K562 (cell line): ENCODE measurements at regions not wholly inside any gene's neighbourhood (a gene's known extent, or its start where the extent isn't known, plus 50 kb on each side); places are given as distances from the start of the nearest gene placed in this dataset.

Experiments used
- ATAC-seq: fragments of 200-7000 bp; cut with Tn5 transposase; 3 replicates; pipeline ENCODE4 v1.9.1; 2020; ENCODE audit warnings: moderate library complexity
- BruUV-seq: library from RNA; stranded (reverse); fragments of 400-500 nt; replicated peaks from 2 replicates; lab custom pipeline; 2021; lab: Mats Ljungman, UMichigan
- CTCF ChIA-PET: fragments of 300-600 bp; formaldehyde crosslinking; extraction: SDS; loops from one replicate; lab custom pipeline; 2021; ENCODE audit warnings: low intra/inter-chr PET ratio; lab: Yijun Ruan, JAX
- POLR2A ChIA-PET: fragments of 300-600, 350-650 bp; sonication (Branson Sonifier 250); formaldehyde crosslinking; extraction: SDS; loops from one replicate; lab custom pipeline; 2021; ENCODE audit warnings: antibody characterized with exemption, inconsistent platforms; lab: Yijun Ruan, JAX
- DNase-seq, 4 experiments: peaks; one replicate each; pipeline versions ENCODE4 v3.0.0 to v3.0.0-alpha.2; 2011 to 2018; ENCODE audit warnings: low spot score in 3 of 4, mixed read lengths in 3 of 4; ENCODE audit errors: extremely low read depth in 1 of 4
- FAIRE-seq: peaks from 2 replicates; lab custom pipeline; 2011; peaks lifted over from hg19 to GRCh38; lab: Jason Lieb, UNC
- H2AFZ ChIP-seq: 2 replicates; pipeline ENCODE4 v1.6.0; 2011; ENCODE audit warnings: low read depth, low read length, control low read depth, inconsistent platforms
- H3K27ac ChIP-seq: fragments of 200-600 bp; 3 replicates; pipeline ENCODE4 v1.8.0; 2011; ENCODE audit warnings: low read depth, mild to moderate bottlenecking, control low read depth, inconsistent platforms, low read length, moderate library complexity, mixed read lengths; ENCODE audit errors: extremely low read depth
- H3K27me3 ChIP-seq, 2 experiments: fragments of 300-600 bp in 1 of 2; 2 replicates in 1 of 2; 3 replicates in 1 of 2; pipeline versions ENCODE4 v1.6.0 to v1.8.0; 2011; ENCODE audit warnings: inconsistent platforms in 2 of 2, low read length in 2 of 2, mild to moderate bottlenecking in 1 of 2, mixed read lengths in 1 of 2, moderate library complexity in 1 of 2; ENCODE audit not compliant: control insufficient read depth in 2 of 2, insufficient read depth in 2 of 2
- H3K36me3 ChIP-seq: fragments of 300-600 bp; 3 replicates; pipeline ENCODE4 v1.8.0; 2011; ENCODE audit warnings: mild to moderate bottlenecking, low read length, inconsistent platforms; ENCODE audit not compliant: control insufficient read depth, insufficient read depth
- H3K4me1 ChIP-seq, 2 experiments: fragments of 200-600 bp in 1 of 2; replicated peaks in 1 of 2; 2 replicates in 1 of 2; 3 replicates in 1 of 2; pipeline versions ENCODE4 v1.5.1 to v1.8.0; 2011; ENCODE audit warnings: inconsistent platforms in 2 of 2, low read length in 2 of 2, mild to moderate bottlenecking in 1 of 2, mixed read lengths in 1 of 2, moderate library complexity in 1 of 2; ENCODE audit not compliant: control insufficient read depth in 2 of 2, insufficient read depth in 2 of 2
- H3K4me2 ChIP-seq: 2 replicates; pipeline ENCODE4 v1.6.1; 2011; ENCODE audit warnings: low read length, control low read depth, inconsistent platforms, mixed read lengths; ENCODE audit not compliant: insufficient read depth
- H3K4me3 ChIP-seq: fragments of 200-600 bp; sonication (generic), shearing (Covaris generic); 2 replicates; pipeline ENCODE4 v1.5.1; 2016; ENCODE audit warnings: control low read depth, inconsistent platforms
- H3K79me2 ChIP-seq: fragments of 200-600 bp; 3 replicates; pipeline ENCODE4 v1.8.0; 2011; ENCODE audit warnings: low read length, inconsistent platforms; ENCODE audit not compliant: control insufficient read depth, insufficient read depth
- H3K9ac ChIP-seq, 2 experiments: 2 replicates each; pipeline versions ENCODE4 v1.6.0 to v1.6.1; 2011; ENCODE audit warnings: low read depth in 2 of 2, low read length in 2 of 2, control low read depth in 1 of 2, inconsistent platforms in 1 of 2, mild to moderate bottlenecking in 1 of 2, mixed read lengths in 1 of 2; ENCODE audit not compliant: insufficient read depth in 1 of 2
- H3K9me1 ChIP-seq: one replicate; pipeline ENCODE4 v1.6.0; 2011; ENCODE audit warnings: inconsistent platforms, mild to moderate bottlenecking, low read length, moderate library complexity; ENCODE audit not compliant: control insufficient read depth, insufficient read depth
- H3K9me3 ChIP-seq: replicated peaks from 2 replicates; pipeline ENCODE4 v1.5.1; 2011; ENCODE audit warnings: low read depth, low read length, inconsistent platforms; ENCODE audit not compliant: control insufficient read depth, insufficient read depth
- H4K20me1 ChIP-seq: replicated peaks from 2 replicates; pipeline ENCODE4 v1.6.1; 2011; ENCODE audit warnings: low read length, inconsistent platforms, mixed read lengths; ENCODE audit not compliant: control insufficient read depth, insufficient read depth
- ARID4B ChIP-seq: sonication (generic); formaldehyde crosslinking; IDR thresholded peaks from 2 replicates; pipeline ENCODE4 v1.8.0; 2022; ENCODE audit warnings: mild to moderate bottlenecking, missing genetic modification reagents
- BRD4 ChIP-seq: fragments of 200-600 bp; sonication (generic); IDR thresholded peaks from 2 replicates; pipeline ENCODE4 v1.6.1; 2017; ENCODE audit warnings: inconsistent platforms
- CHD1 ChIP-seq: fragments of 200-600 bp; sonication (generic); IDR thresholded peaks from one replicate; pipeline ENCODE4 v1.6.1; 2012; ENCODE audit warnings: mild to moderate bottlenecking, moderate library complexity, low read length, inconsistent platforms
- HEY1 ChIP-seq: fragments of 250-450 bp; sonication (Bioruptor Pico); IDR thresholded peaks from 2 replicates; pipeline ENCODE4 v1.5.0; 2020; ENCODE audit warnings: mild to moderate bottlenecking, moderate library complexity, borderline replicate concordance
- KDM5B ChIP-seq: fragments of 200-600 bp; sonication (generic); IDR thresholded peaks from 2 replicates; pipeline ENCODE4 v1.6.1; 2012; ENCODE audit warnings: low read depth, mild to moderate bottlenecking, moderate library complexity, low read length, control low read depth, inconsistent platforms; ENCODE audit not compliant: insufficient replicate concordance
- MCM2 ChIP-seq: fragments of 450-650 bp; IDR thresholded peaks from 2 replicates; pipeline ENCODE4 v1.6.1; 2017; ENCODE audit warnings: low read depth, mild to moderate bottlenecking
- MXD1 ChIP-seq: fragments of 250-450 bp; sonication (Bioruptor Pico); IDR thresholded peaks from 2 replicates; pipeline ENCODE4 v1.8.0; 2021; ENCODE audit warnings: borderline replicate concordance, mild to moderate bottlenecking, moderate library complexity; ENCODE audit not compliant: poor library complexity, severe bottlenecking
- MYNN ChIP-seq, 2 experiments: sonication (generic); formaldehyde crosslinking in 1 of 2; IDR thresholded peaks; 2 replicates each; pipeline versions ENCODE4 v1.5.0 to v1.6.1; 2016 to 2020; ENCODE audit warnings: antibody characterized with exemption in 1 of 2, missing genetic modification reagents in 1 of 2
- PHF8 ChIP-seq: fragments of 200-600 bp; sonication (generic); IDR thresholded peaks from 2 replicates; pipeline ENCODE4 v1.6.1; 2012; ENCODE audit warnings: mixed run types, mild to moderate bottlenecking, inconsistent platforms, low read length, moderate library complexity, borderline replicate concordance
- ZBTB34 ChIP-seq: fragments of 250-450 bp; sonication (Bioruptor Pico); IDR thresholded peaks from 2 replicates; pipeline ENCODE4 v1.8.0; 2021; ENCODE audit warnings: mild to moderate bottlenecking, moderate library complexity
- ZNF134 ChIP-seq: fragments of 250-450 bp; sonication (Bioruptor Pico); conservative IDR thresholded peaks from 2 replicates; pipeline ENCODE4 v1.4.0; 2020
- ZNF143 ChIP-seq: sonication (generic); formaldehyde crosslinking; IDR thresholded peaks from 2 replicates; pipeline ENCODE4 v1.9.0; 2022; ENCODE audit warnings: mild to moderate bottlenecking, missing genetic modification reagents
- ZNF316 ChIP-seq: fragments of 450-650 bp; IDR thresholded peaks from 2 replicates; pipeline ENCODE4 v1.6.1; 2016
- WGBS: fragments of 100-300 bp; shearing (Covaris generic); methylation state at CpG from one replicate; pipeline ENCODE4 v1.1.6; 2016; ENCODE audit warnings: low coverage, mixed read lengths; ENCODE audit not compliant: insufficient coverage; ENCODE audit errors: missing lambda C conversion rate; 5-methylcytosine and 5-hydroxymethylcytosine counted together
- in situ Hi-C: fragments of 300-500 bp; cut with MboI; formaldehyde crosslinking; loops from 4 replicates; pipeline ENCODE4 v1.15.0; 2018; ENCODE audit warnings: inconsistent platforms, mixed read lengths
- intact Hi-C: fragments of 100-400 bp; cut with micrococcal nuclease; formaldehyde crosslinking; loops from 2 replicates; pipeline ENCODE4 v1.14.2; 2022
- TF ChIP-seq, protein P1 (sequence below): fragments of 450-650 bp; formaldehyde crosslinking; IDR thresholded peaks from 2 replicates; pipeline ENCODE4 v1.4.0; 2022; ENCODE audit warnings: mild to moderate bottlenecking, moderate library complexity
- TF ChIP-seq, protein P2 (sequence below): fragments of 450-650 bp; formaldehyde crosslinking; IDR thresholded peaks from 2 replicates; pipeline ENCODE4 v1.4.0; 2020; ENCODE audit warnings: mild to moderate bottlenecking, mixed read lengths

DNA sequence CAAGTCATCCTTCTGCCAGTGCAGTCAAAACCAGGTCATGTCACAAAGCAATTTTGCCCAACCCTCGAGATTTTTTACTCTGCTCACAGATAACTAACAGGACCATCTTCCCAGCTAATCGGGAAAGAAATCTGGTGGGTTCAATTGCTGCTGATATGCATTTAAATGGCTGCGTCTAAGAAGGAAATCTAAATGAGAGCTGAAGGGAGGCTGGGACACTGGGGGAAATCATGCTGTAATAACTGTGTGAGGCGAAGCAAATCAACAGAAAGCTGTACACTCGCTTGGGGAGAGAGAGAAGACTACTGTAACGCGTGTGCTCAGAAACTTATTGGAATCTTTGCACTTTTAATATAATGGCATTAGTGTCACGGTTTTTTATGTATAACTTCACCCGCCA lies 535.0 kb downstream of the CDK5RAP2 start:
- intact Hi-C loops (no loop called here), in situ Hi-C loops (no loop called here)
- ATAC-seq (no peak), FAIRE-seq (no peak), DNase-seq (no peak)
- Histone ChIP-seq H3K79me2 (no peaks in the 10 kb centered on the region), H3K4me1 (no peaks in the 10 kb centered on the region), H3K9me3 (no peaks in the 10 kb centered on the region), H3K9ac (no peak overlapping the region), H3K36me3 (no peaks in the 10 kb centered on the region), H2AFZ (no peak overlapping the region), H4K20me1 (no peaks in the 10 kb centered on the region), H3K4me3 (no peak overlapping the region), H3K27ac (no peak overlapping the region), H3K9me1 (no peaks in the 10 kb centered on the region), H3K27me3 (no peaks in the 10 kb centered on the region), H3K4me2 (no peak overlapping the region)
- 0% methylated on average over 9 of the region's 9 CpGs for WGBS
- ChIA-PET CTCF (no interaction called here), POLR2A (no interaction called here)
- BruUV-seq: no TSS peak
- TF ChIP-seq ZNF143 (CRISPR knock-in tag) (no peak), HEY1 (no peak), ZNF316 (no peak), CHD1 (no peak), KDM5B (no peak), PHF8 (no peak), ZBTB34 (CRISPR knock-in tag) (no peak), MCM2 (no peak), BRD4 (no peak), MXD1 (CRISPR knock-in tag) (no peak), MYNN (IDR thresholded peaks at IDR 0.05) (no peak), MYNN (CRISPR knock-in tag; IDR thresholded peaks at IDR 0.05) (no peak), ZNF134 (no peak), ARID4B (CRISPR knock-in tag) (no peak)
- TF ChIP-seq, protein P1, sequence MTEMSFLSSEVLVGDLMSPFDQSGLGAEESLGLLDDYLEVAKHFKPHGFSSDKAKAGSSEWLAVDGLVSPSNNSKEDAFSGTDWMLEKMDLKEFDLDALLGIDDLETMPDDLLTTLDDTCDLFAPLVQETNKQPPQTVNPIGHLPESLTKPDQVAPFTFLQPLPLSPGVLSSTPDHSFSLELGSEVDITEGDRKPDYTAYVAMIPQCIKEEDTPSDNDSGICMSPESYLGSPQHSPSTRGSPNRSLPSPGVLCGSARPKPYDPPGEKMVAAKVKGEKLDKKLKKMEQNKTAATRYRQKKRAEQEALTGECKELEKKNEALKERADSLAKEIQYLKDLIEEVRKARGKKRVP: no peak
- TF ChIP-seq, protein P2, sequence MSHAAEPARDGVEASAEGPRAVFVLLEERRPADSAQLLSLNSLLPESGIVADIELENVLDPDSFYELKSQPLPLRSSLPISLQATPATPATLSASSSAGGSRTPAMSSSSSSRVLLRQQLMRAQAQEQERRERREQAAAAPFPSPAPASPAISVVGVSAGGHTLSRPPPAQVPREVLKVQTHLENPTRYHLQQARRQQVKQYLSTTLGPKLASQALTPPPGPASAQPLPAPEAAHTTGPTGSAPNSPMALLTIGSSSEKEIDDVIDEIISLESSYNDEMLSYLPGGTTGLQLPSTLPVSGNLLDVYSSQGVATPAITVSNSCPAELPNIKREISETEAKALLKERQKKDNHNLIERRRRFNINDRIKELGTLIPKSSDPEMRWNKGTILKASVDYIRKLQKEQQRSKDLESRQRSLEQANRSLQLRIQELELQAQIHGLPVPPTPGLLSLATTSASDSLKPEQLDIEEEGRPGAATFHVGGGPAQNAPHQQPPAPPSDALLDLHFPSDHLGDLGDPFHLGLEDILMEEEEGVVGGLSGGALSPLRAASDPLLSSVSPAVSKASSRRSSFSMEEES (CRISPR knock-in tag): no peak
